Adrenal gland (tissue), 9 donors: ENCODE measurements at regions not wholly inside any gene's neighbourhood (a gene's known extent, or its start where the extent isn't known, plus 50 kb on each side); places are given as distances from the start of the nearest gene placed in this dataset.
A peak's percentile ranks its signal among the peaks of the same experiment; 100 is the strongest.

Experiments
- DNase-seq, 7 donors: peaks; one replicate each; pipeline ENCODE4 v3.0.0-alpha.2; 2019 to 2020
- H3K27ac ChIP-seq, 5 donors: fragments of 200-600 bp; sonication (generic) in 4 of 5; 1 replicate in 3 of 5; 2 replicates in 2 of 5; pipeline versions ENCODE4 v1.5.1 to v1.8.0; 2016 to 2020; ENCODE audit warnings: mild to moderate bottlenecking in 1 of 5
- H3K27me3 ChIP-seq: fragments of 200-600 bp; 2 replicates; pipeline ENCODE4 v1.8.0; 2021
- H3K36me3 ChIP-seq, 2 donors: fragments of 200-600 bp; replicated peaks in 1 of 2; 1 replicate in 1 of 2; 2 replicates in 1 of 2; pipeline versions ENCODE4 v1.5.1 to v1.8.0; 2018 to 2022
- H3K4me1 ChIP-seq, 2 donors: fragments of 200-600 bp; replicated peaks in 1 of 2; 1 replicate in 1 of 2; 2 replicates in 1 of 2; pipeline versions ENCODE4 v1.5.1 to v1.8.0; 2018 to 2021
- H3K4me3 ChIP-seq, 4 donors: fragments of 200-600 bp; sonication (generic) in 3 of 4; one replicate each; pipeline ENCODE4 v1.5.1; 2016 to 2018
- H3K9me3 ChIP-seq, 3 donors: fragments of 200-600 bp; sonication (generic) in 1 of 3; replicated peaks in 1 of 3; 1 replicate in 2 of 3; 2 replicates in 1 of 3; pipeline versions ENCODE4 v1.5.1 to v1.8.0; 2016 to 2021
- CTCF ChIP-seq, 6 experiments: fragments of 450-650 bp in 4 of 6; fragments of 200-600 bp in 2 of 6; sonication (generic) in 1 of 6; IDR thresholded peaks; 1 replicate in 5 of 6; 2 replicates in 1 of 6; pipeline versions ENCODE4 v1.5.1 to v1.8.0; 2016 to 2021; ENCODE audit warnings: antibody characterized with exemption in 6 of 6, mild to moderate bottlenecking in 2 of 6, moderate library complexity in 1 of 6
- POLR2A ChIP-seq, 2 donors: fragments of 450-650 bp; IDR thresholded peaks; one replicate each; pipeline ENCODE4 v1.6.1; 2017; ENCODE audit warnings: antibody characterized with exemption in 2 of 2, mild to moderate bottlenecking in 2 of 2, moderate library complexity in 1 of 2
- WGBS, 4 donors: extraction: QIAGEN DNeasy Blood & Tissue Kit in 2 of 4; methylation state at CpG; one replicate each; pipeline versions ENCODE4 v1.1.5 to v1.1.7; 2013 to 2017; 5-methylcytosine and 5-hydroxymethylcytosine counted together
- intact Hi-C, 2 donors: fragments of 100-400 bp; cut with DNase I; formaldehyde crosslinking; loops; one replicate each; pipeline versions ENCODE4 v1.14.1 to v1.15.0; 2022 to 2023
- donor health status: healthy with polysubstance abuse.
- donor health status: Bipolar disorder and iron deficiency.
- donor health status: DM: yes; HTN: yes; CAD: no.
- donor health status: DM: no; HTN: no; CAD: no.
- donor health status: DM: no; HTN: no; CAD: no.

GRCh38 chr12:19044891-19045290 is 84.6 kb upstream of the PLEKHA5 start:
- H3K4me3 ChIP-seq = no peak overlapping the region
- H3K36me3 ChIP-seq = no peaks in the 10 kb centered on the region
- intact Hi-C loops = no loop called here
- no peaks in the 10 kb centered on the region for H3K4me1 ChIP-seq
- no peaks in the 10 kb centered on the region for H3K27me3 ChIP-seq
- DNase-seq = no peak
- 84 to 91% (median 87%) methylated on average over 4 of the region's 4 CpGs for WGBS, 4 donors
- no peak overlapping the region for H3K27ac ChIP-seq
- TF ChIP-seq CTCF (IDR thresholded peaks at IDR 0.05) (no peak), POLR2A (IDR thresholded peaks at IDR 0.05) (no peak)
- no peaks in the 10 kb centered on the region for H3K9me3 ChIP-seq

GRCh38 chr12:19045426-19045825 is 84.1 kb upstream of the PLEKHA5 start:
- 72 to 86% (median 75%) methylated on average over 2 of the region's 2 CpGs for WGBS, 4 donors

GRCh38 chr12:19048943-19049342 is 80.6 kb upstream of the PLEKHA5 start:
- intact Hi-C loops = no loop called here
- TF ChIP-seq POLR2A (IDR thresholded peaks at IDR 0.05) (no peak), CTCF (IDR thresholded peaks at IDR 0.05) (no peak)
- peak in 1 of 7 donors; percentile 33 for DNase-seq

More at GRCh38 chr12:19045426-19045825, 84.1 kb upstream of the PLEKHA5 start:
- no peak for TF ChIP-seq CTCF (IDR thresholded peaks at IDR 0.05)
- no peak for TF ChIP-seq POLR2A (IDR thresholded peaks at IDR 0.05)
- intact Hi-C loops = no loop called here
- Histone ChIP-seq H3K36me3 (no peaks in the 10 kb centered on the region), H3K4me3 (no peak overlapping the region), H3K27me3 (no peaks in the 10 kb centered on the region), H3K4me1 (no peaks in the 10 kb centered on the region), H3K27ac (no peak overlapping the region), H3K9me3 (no peaks in the 10 kb centered on the region)
- no peak for DNase-seq

GRCh38 chr12:19052689-19053088 is 76.8 kb upstream of the PLEKHA5 start:
- no peak overlapping the region for H3K4me3 ChIP-seq
- no peak overlapping the region for H3K27ac ChIP-seq
- no peaks in the 10 kb centered on the region for H3K36me3 ChIP-seq
- no peaks in the 10 kb centered on the region for H3K4me1 ChIP-seq
- intact Hi-C loops = no loop called here
- H3K9me3 ChIP-seq = no peaks in the 10 kb centered on the region
- 36 to 55% (median 41%) methylated on average over 2 of the region's 2 CpGs for WGBS, 4 donors
- no peaks in the 10 kb centered on the region for H3K27me3 ChIP-seq
- no peak for DNase-seq
- TF ChIP-seq POLR2A (IDR thresholded peaks at IDR 0.05) (no peak), CTCF (IDR thresholded peaks at IDR 0.05) (no peak)

More at GRCh38 chr12:19048943-19049342, 80.6 kb upstream of the PLEKHA5 start:
- H3K4me1 ChIP-seq = no peaks in the 10 kb centered on the region
- H3K27ac ChIP-seq = no peak overlapping the region
- no peaks in the 10 kb centered on the region for H3K9me3 ChIP-seq
- H3K36me3 ChIP-seq = no peaks in the 10 kb centered on the region
- WGBS, 4 donors = 35 to 68% (median 51%) methylated on average over 3 of the region's 3 CpGs
- no peaks in the 10 kb centered on the region for H3K27me3 ChIP-seq
- H3K4me3 ChIP-seq = no peak overlapping the region
